Glutamatergic neuron (in vitro differentiated cells): ENCODE measurements at regions not wholly inside any gene's neighbourhood (a gene's known extent, or its start where the extent isn't known, plus 50 kb on each side); places are given as distances from the start of the nearest gene placed in this dataset.

Source experiments
- DNase-seq: peaks from one replicate; pipeline ENCODE4 v3.0.0; 2022
- H3K27ac Mint-ChIP-seq: one replicate; pipeline ENCODE4 v1.8.0; 2020; ENCODE audit warnings: mild to moderate bottlenecking, mixed read lengths, inconsistent platforms; ENCODE audit not compliant: unreplicated experiment
- H3K27me3 Mint-ChIP-seq: one replicate; pipeline ENCODE4 v1.8.0; 2020; ENCODE audit warnings: mild to moderate bottlenecking, moderate library complexity, mixed read lengths, inconsistent platforms; ENCODE audit not compliant: unreplicated experiment
- H3K36me3 Mint-ChIP-seq: one replicate; pipeline ENCODE4 v1.8.0; 2020; ENCODE audit warnings: mild to moderate bottlenecking, mixed read lengths, inconsistent platforms; ENCODE audit not compliant: unreplicated experiment
- H3K4me1 Mint-ChIP-seq: one replicate; pipeline ENCODE4 v1.8.0; 2020; ENCODE audit warnings: mild to moderate bottlenecking, low read depth, mixed read lengths, inconsistent platforms; ENCODE audit not compliant: unreplicated experiment
- H3K4me3 Mint-ChIP-seq: one replicate; pipeline ENCODE4 v1.8.0; 2020; ENCODE audit warnings: mild to moderate bottlenecking, mixed read lengths, inconsistent platforms; ENCODE audit not compliant: unreplicated experiment
- H3K9me3 Mint-ChIP-seq: one replicate; pipeline ENCODE4 v1.8.0; 2020; ENCODE audit warnings: mild to moderate bottlenecking, moderate library complexity, mixed read lengths, inconsistent platforms; ENCODE audit not compliant: unreplicated experiment
- CTCF ChIP-seq: fragments of 200-600 bp; sonication (generic); IDR thresholded peaks from one replicate; pipeline ENCODE4 v1.5.0; 2021; ENCODE audit not compliant: partially characterized antibody, unreplicated experiment

GRCh38 chr6:12367412-12367811 is 77.3 kb downstream of the EDN1 start:
- no peaks in the 10 kb centered on the region for H3K9me3 Mint-ChIP-seq
- H3K27me3 Mint-ChIP-seq, result peaks cover 2% of the 10 kb centered on the region
- TF ChIP-seq CTCF, result no peak
- H3K4me1 Mint-ChIP-seq, result no peaks in the 10 kb centered on the region
- H3K36me3 Mint-ChIP-seq, result no peaks in the 10 kb centered on the region
- no peak overlapping the region for H3K27ac Mint-ChIP-seq
- DNase-seq, result no peak
- no peak overlapping the region for H3K4me3 Mint-ChIP-seq

GRCh38 chr6:12369355-12369754 is 79.2 kb downstream of the EDN1 start:
- no peaks in the 10 kb centered on the region for H3K9me3 Mint-ChIP-seq
- TF ChIP-seq CTCF, result no peak
- no peak overlapping the region for H3K27ac Mint-ChIP-seq
- no peaks in the 10 kb centered on the region for H3K36me3 Mint-ChIP-seq
- no peak overlapping the region for H3K4me3 Mint-ChIP-seq
- no peak for DNase-seq
- no peaks in the 10 kb centered on the region for H3K4me1 Mint-ChIP-seq
- peaks cover 2% of the 10 kb centered on the region for H3K27me3 Mint-ChIP-seq

GRCh38 chr6:12369781-12370262 is 79.7 kb downstream of the EDN1 start:
- H3K4me3 Mint-ChIP-seq, result no peak overlapping the region
- peaks cover 2% of the 10 kb centered on the region for H3K27me3 Mint-ChIP-seq
- H3K36me3 Mint-ChIP-seq, result no peaks in the 10 kb centered on the region
- no peak overlapping the region for H3K27ac Mint-ChIP-seq
- no peak for TF ChIP-seq CTCF
- no peaks in the 10 kb centered on the region for H3K4me1 Mint-ChIP-seq
- DNase-seq, result no peak
- H3K9me3 Mint-ChIP-seq, result no peaks in the 10 kb centered on the region

GRCh38 chr6:12371151-12371550 is 81.0 kb downstream of the EDN1 start:
- H3K9me3 Mint-ChIP-seq, result no peaks in the 10 kb centered on the region
- no peaks in the 10 kb centered on the region for H3K36me3 Mint-ChIP-seq
- H3K27me3 Mint-ChIP-seq, result peaks cover 2% of the 10 kb centered on the region
- no peaks in the 10 kb centered on the region for H3K4me1 Mint-ChIP-seq
- H3K27ac Mint-ChIP-seq, result no peak overlapping the region
- no peak for TF ChIP-seq CTCF
- no peak for DNase-seq
- H3K4me3 Mint-ChIP-seq, result no peak overlapping the region

GRCh38 chr6:12371641-12372146 is 81.5 kb downstream of the EDN1 start:
- H3K4me1 Mint-ChIP-seq, result no peaks in the 10 kb centered on the region
- peaks cover 3% of the 10 kb centered on the region for H3K27me3 Mint-ChIP-seq
- no peak for TF ChIP-seq CTCF
- H3K27ac Mint-ChIP-seq, result no peak overlapping the region
- H3K4me3 Mint-ChIP-seq, result no peak overlapping the region
- H3K9me3 Mint-ChIP-seq, result no peaks in the 10 kb centered on the region
- no peak for DNase-seq
- H3K36me3 Mint-ChIP-seq, result no peaks in the 10 kb centered on the region
